SK-N-SH treated with all-trans-retinoic acid at 6 μM for 48 hours (cell line): ENCODE measurements at regions not wholly inside any gene's neighbourhood (a gene's known extent, or its start where the extent isn't known, plus 50 kb on each side); places are given as distances from the start of the nearest gene placed in this dataset.

Source experiments
- BACH2 ChIP-seq: fragments of 250-450 bp; sonication (Bioruptor Pico); IDR thresholded peaks from 2 replicates; pipeline ENCODE4 v1.9.0; 2021; ENCODE audit warnings: mild to moderate bottlenecking, borderline replicate concordance
- CREB5 ChIP-seq: fragments of 250-450 bp; sonication (Bioruptor Pico); IDR thresholded peaks from 2 replicates; pipeline ENCODE4 v1.5.1; 2020; ENCODE audit warnings: low read depth, mild to moderate bottlenecking, moderate library complexity
- CSRNP3 ChIP-seq: fragments of 250-450 bp; sonication (Bioruptor Pico); IDR thresholded peaks from 2 replicates; pipeline ENCODE4 v1.5.1; 2021; ENCODE audit warnings: mild to moderate bottlenecking, moderate library complexity
- OSR1 ChIP-seq: fragments of 250-450 bp; sonication (Bioruptor Pico); IDR thresholded peaks from 2 replicates; pipeline ENCODE4 v1.8.0; 2022; ENCODE audit warnings: moderate library complexity, mild to moderate bottlenecking, inconsistent platforms
- PATZ1 ChIP-seq: fragments of 250-450 bp; sonication (Bioruptor Pico); IDR thresholded peaks from 2 replicates; pipeline ENCODE4 v1.8.0; 2020; ENCODE audit warnings: mild to moderate bottlenecking, moderate library complexity, borderline replicate concordance
- POU6F1 ChIP-seq: fragments of 250-450 bp; sonication (Bioruptor Pico); IDR thresholded peaks from 2 replicates; pipeline ENCODE4 v1.8.0; 2021; ENCODE audit warnings: low read depth, mild to moderate bottlenecking, moderate library complexity, borderline replicate concordance
- RARB ChIP-seq: fragments of 250-450 bp; sonication (Bioruptor Pico); IDR thresholded peaks from 2 replicates; pipeline ENCODE4 v1.8.0; 2021; ENCODE audit warnings: mild to moderate bottlenecking, moderate library complexity
- SNAI2 ChIP-seq: fragments of 250-450 bp; sonication (Bioruptor Pico); IDR thresholded peaks from 2 replicates; pipeline ENCODE4 v1.5.0; 2020; ENCODE audit warnings: mild to moderate bottlenecking, moderate library complexity
- TSHZ2 ChIP-seq: fragments of 250-450 bp; sonication (Bioruptor Pico); IDR thresholded peaks from 2 replicates; pipeline ENCODE4 v1.5.0; 2020; ENCODE audit warnings: mild to moderate bottlenecking, moderate library complexity
- ZC3H10 ChIP-seq: fragments of 250-450 bp; sonication (Bioruptor Pico); IDR thresholded peaks from 2 replicates; pipeline ENCODE4 v1.5.1; 2021; ENCODE audit warnings: mild to moderate bottlenecking, moderate library complexity
- ZFP3 ChIP-seq: fragments of 250-450 bp; sonication (Bioruptor Pico); IDR thresholded peaks from 2 replicates; pipeline ENCODE4 v1.5.0; 2020; ENCODE audit warnings: mild to moderate bottlenecking, moderate library complexity
- ZFP30 ChIP-seq: fragments of 450-650 bp; formaldehyde crosslinking; IDR thresholded peaks from 2 replicates; pipeline ENCODE4 v1.5.0; 2022; ENCODE audit warnings: mild to moderate bottlenecking, moderate library complexity
- ZNF565 ChIP-seq: fragments of 450-650 bp; formaldehyde crosslinking; conservative IDR thresholded peaks from 2 replicates; pipeline ENCODE4 v1.5.0; 2020; ENCODE audit warnings: low read depth, mild to moderate bottlenecking, moderate library complexity
- ZNF8 ChIP-seq: fragments of 450-650 bp; formaldehyde crosslinking; IDR thresholded peaks from 2 replicates; pipeline ENCODE4 v1.5.0; 2020; ENCODE audit warnings: mild to moderate bottlenecking, moderate library complexity

GRCh38 chr2:137809252-137809651, 155.0 kb upstream of the HNMT start:
- TF ChIP-seq PATZ1 (CRISPR knock-in tag) (no peak), ZFP3 (no peak), ZNF565 (CRISPR knock-in tag) (no peak), RARB (no peak), SNAI2 (CRISPR knock-in tag) (no peak), ZFP30 (CRISPR knock-in tag) (no peak), ZC3H10 (CRISPR knock-in tag) (no peak), OSR1 (CRISPR knock-in tag) (no peak), CREB5 (CRISPR knock-in tag) (no peak), ZNF8 (CRISPR knock-in tag) (no peak), CSRNP3 (CRISPR knock-in tag) (no peak), TSHZ2 (CRISPR knock-in tag) (no peak), BACH2 (CRISPR knock-in tag) (no peak), POU6F1 (CRISPR knock-in tag) (no peak)
